ENCODE measurements at regions not wholly inside any gene's neighbourhood (a gene's known extent, or its start where the extent isn't known, plus 50 kb on each side); places are given as distances from the start of the nearest gene placed in this dataset.

- Mint-ChIP-seq H3K27ac (no peak overlapping the region), H3K9me3 (no peaks in the 10 kb centered on the region), H3K4me3 (no peak overlapping the region), H3K36me3 (no peaks in the 10 kb centered on the region), H3K27me3 (peaks cover 1 to 25% (median 11%) of the 10 kb centered on the region in 5 donors), H3K4me1 (no peaks in the 10 kb centered on the region)
- DNase-seq (no peak), ATAC-seq (no peak)
- POLR2A ChIA-PET: no interaction called here
Measured at GRCh38 chr2:11024259-11024645, 112.5 kb downstream of the KCNF1 start.

GRCh38 chr2:11024687-11025086, 113.0 kb downstream of the KCNF1 start:
- ATAC-seq: no peak
- POLR2A ChIA-PET: no interaction called here
- Mint-ChIP-seq H3K27me3 (peaks cover 1 to 22% (median 11%) of the 10 kb centered on the region in 5 donors), H3K36me3 (no peaks in the 10 kb centered on the region), H3K4me1 (no peaks in the 10 kb centered on the region), H3K4me3 (no peak overlapping the region), H3K27ac (no peak overlapping the region), H3K9me3 (no peaks in the 10 kb centered on the region)
- no peak for DNase-seq

DNA sequence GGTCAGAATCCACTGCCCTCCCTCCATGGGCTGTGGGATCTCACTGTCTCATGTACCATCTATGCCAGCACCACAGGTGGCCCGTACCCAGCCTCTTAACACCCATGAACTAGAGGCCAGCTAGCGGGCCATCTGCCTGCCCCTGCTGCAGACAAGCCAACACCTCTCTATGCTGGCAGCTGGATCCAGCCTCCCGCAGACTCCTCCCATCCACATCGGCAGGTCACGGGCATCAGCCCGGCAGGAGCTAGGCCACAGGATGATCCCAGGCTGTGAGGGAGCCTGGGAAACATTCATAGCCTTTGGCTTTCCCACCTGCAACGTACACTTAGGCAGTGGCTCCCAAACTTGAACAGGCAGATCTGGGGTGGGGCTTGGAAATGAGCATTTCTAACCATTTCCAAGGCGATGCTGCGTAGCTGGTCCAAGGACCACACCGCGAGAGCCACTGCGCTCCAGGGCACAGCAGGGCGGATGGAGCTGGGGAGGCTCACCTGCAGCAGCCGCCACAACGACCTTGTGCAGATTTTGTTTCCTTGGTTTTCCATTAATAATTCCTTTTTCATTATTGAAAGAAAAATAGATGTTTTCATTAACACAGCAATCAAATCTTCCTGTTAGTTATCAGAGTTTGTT, 114.7 kb downstream of the KCNF1 start:
- H3K27ac Mint-ChIP-seq: no peak overlapping the region
- no peak overlapping the region for H3K4me3 Mint-ChIP-seq
- DNase-seq: no peak
- H3K36me3 Mint-ChIP-seq: no peaks in the 10 kb centered on the region
- H3K27me3 Mint-ChIP-seq: peaks cover 5 to 11% (median 7%) of the 10 kb centered on the region in 5 donors
- H3K9me3 Mint-ChIP-seq: no peaks in the 10 kb centered on the region
- POLR2A ChIA-PET: no interaction called here
- ATAC-seq: no peak
- no peaks in the 10 kb centered on the region for H3K4me1 Mint-ChIP-seq

GRCh38 chr2:11027195-11027594, 115.5 kb downstream of the KCNF1 start:
- POLR2A ChIA-PET: no interaction called here
- no peak overlapping the region for H3K4me3 Mint-ChIP-seq
- H3K9me3 Mint-ChIP-seq: no peaks in the 10 kb centered on the region
- H3K27me3 Mint-ChIP-seq: peaks cover 3 to 11% (median 4%) of the 10 kb centered on the region in 5 donors
- ATAC-seq (no peak), DNase-seq (no peak)
- no peak overlapping the region for H3K27ac Mint-ChIP-seq
- no peaks in the 10 kb centered on the region for H3K36me3 Mint-ChIP-seq
- H3K4me1 Mint-ChIP-seq: no peaks in the 10 kb centered on the region

- POLR2A ChIA-PET: no interaction called here
- no peak overlapping the region for H3K4me3 Mint-ChIP-seq
- peaks cover 0 to 4% (median 3%) of the 10 kb centered on the region in 3 donors for H3K36me3 Mint-ChIP-seq
- peaks cover 3 to 11% (median 4%) of the 10 kb centered on the region in 5 donors for H3K27me3 Mint-ChIP-seq
- ATAC-seq: no peak
- DNase-seq: no peak
- peaks cover 0 to 5% (median 3%) of the 10 kb centered on the region in 9 donors for H3K9me3 Mint-ChIP-seq
- no peaks in the 10 kb centered on the region for H3K4me1 Mint-ChIP-seq
- H3K27ac Mint-ChIP-seq: no peak overlapping the region
Measured at GRCh38 chr2:11028407-11028916, 116.7 kb downstream of the KCNF1 start.

DNA sequence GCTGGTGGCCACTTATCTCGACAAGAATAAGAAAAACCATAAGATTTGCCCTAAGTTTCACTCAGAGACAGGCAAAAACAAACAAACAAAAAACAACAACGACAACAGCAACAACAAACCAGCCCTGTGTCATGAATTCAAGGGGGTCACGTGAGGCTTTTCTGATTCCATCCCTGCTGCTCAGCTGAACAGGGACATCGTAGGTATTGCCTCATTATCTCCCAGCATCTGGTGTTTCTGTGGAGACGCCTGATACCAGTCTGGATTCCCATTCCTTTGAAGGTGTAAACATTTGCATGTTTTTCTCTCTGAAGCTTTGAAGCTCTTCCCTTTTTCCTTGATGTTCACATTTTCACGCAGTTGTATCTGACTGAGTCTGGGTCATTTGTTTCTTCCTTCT, 117.4 kb downstream of the KCNF1 start:
- Mint-ChIP-seq H3K36me3 (peaks cover 0 to 5% (median 3%) of the 10 kb centered on the region in 3 donors), H3K4me1 (no peaks in the 10 kb centered on the region), H3K27ac (no peak overlapping the region), H3K4me3 (no peak overlapping the region), H3K27me3 (peaks cover 3 to 11% (median 4%) of the 10 kb centered on the region in 5 donors), H3K9me3 (peaks cover 0 to 11% (median 4%) of the 10 kb centered on the region in 9 donors)
- DNase-seq (no peak), ATAC-seq (no peak)
- POLR2A ChIA-PET: no interaction called here

DNA sequence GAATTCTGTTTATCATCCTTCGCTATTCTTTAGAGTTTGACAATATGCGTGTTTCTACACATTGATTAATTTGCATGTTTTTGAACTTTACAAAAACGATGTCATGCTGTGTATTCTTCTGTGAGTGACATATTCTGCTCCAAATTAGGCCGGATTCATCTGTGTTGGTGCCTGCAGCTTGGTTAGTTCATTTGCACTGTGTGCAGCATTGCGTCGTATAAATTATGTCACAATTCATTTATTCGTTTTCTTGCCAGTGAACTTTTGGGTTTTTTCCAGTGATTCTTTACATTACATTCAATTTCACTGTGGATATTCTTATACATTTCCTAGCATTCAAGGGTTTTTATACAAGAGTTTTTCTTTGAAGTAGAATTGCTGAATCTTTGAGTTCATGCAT, 118.3 kb downstream of the KCNF1 start:
- no peak overlapping the region for H3K4me3 Mint-ChIP-seq
- no peak for ATAC-seq
- H3K36me3 Mint-ChIP-seq: peaks cover 0 to 5% (median 3%) of the 10 kb centered on the region in 3 donors
- POLR2A ChIA-PET: no interaction called here
- H3K4me1 Mint-ChIP-seq: no peaks in the 10 kb centered on the region
- DNase-seq: no peak
- H3K27me3 Mint-ChIP-seq: peaks cover 4 to 11% (median 5%) of the 10 kb centered on the region in 5 donors
- H3K9me3 Mint-ChIP-seq: peaks cover 0 to 20% (median 4%) of the 10 kb centered on the region in 9 donors
- no peak overlapping the region for H3K27ac Mint-ChIP-seq

DNA sequence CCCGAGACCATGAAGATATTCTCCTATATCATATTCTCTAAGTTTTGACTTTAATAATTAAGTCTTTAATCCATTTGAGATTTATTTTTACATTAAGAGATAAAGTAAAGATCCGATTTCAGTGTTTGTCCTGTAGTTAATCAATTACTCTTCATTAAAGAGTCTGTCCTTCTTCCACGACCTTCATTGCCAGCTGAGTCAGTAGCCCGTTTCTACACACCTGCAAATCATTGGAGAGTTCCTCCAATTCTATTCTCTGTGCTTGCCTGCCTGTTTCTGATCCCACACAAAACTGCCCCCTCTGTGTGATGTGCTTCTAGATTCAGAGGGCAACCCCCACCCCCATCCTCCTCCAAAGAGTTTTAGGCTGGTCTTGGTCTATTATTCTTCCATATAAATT, 119.2 kb downstream of the KCNF1 start:
- DNase-seq: no peak
- ATAC-seq: no peak
- H3K9me3 Mint-ChIP-seq: peaks cover 0 to 28% (median 6%) of the 10 kb centered on the region in 9 donors
- POLR2A ChIA-PET: no interaction called here
- no peak overlapping the region for H3K27ac Mint-ChIP-seq
- H3K27me3 Mint-ChIP-seq: peaks cover 4 to 15% (median 5%) of the 10 kb centered on the region in 5 donors
- H3K4me1 Mint-ChIP-seq: no peaks in the 10 kb centered on the region
- H3K4me3 Mint-ChIP-seq: no peak overlapping the region
- H3K36me3 Mint-ChIP-seq: peaks cover 0 to 5% (median 3%) of the 10 kb centered on the region in 3 donors

DNA sequence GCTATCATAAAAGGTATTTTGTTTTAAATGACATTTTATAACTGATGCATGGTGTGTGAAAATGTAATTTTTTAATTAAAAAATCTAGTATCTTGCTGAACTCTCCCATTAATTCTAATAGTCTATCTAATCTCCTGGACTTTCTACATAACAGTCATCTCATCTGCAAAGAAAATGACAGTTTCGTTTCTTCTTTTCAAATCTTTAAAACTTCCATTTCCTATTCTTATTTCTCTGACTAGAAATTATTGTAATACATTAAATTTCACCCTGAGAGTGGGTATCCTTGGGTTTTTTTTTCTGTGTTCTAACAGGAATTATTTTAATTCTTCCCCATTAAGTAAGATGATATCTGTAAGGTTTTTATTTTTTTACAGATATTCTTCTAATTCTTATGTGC, 120.1 kb downstream of the KCNF1 start:
- peaks cover 3 to 25% (median 13%) of the 10 kb centered on the region in 5 donors for H3K27me3 Mint-ChIP-seq
- POLR2A ChIA-PET: no interaction called here
- ATAC-seq (no peak), DNase-seq (no peak)
- no peak overlapping the region for H3K4me3 Mint-ChIP-seq
- H3K4me1 Mint-ChIP-seq: no peaks in the 10 kb centered on the region
- peaks cover 4 to 37% (median 12%) of the 10 kb centered on the region in 9 donors for H3K9me3 Mint-ChIP-seq
- no peak overlapping the region for H3K27ac Mint-ChIP-seq
- peaks cover 0 to 8% (median 5%) of the 10 kb centered on the region in 3 donors for H3K36me3 Mint-ChIP-seq

GRCh38 chr2:11032396-11032795, 120.7 kb downstream of the KCNF1 start:
- no peak for ATAC-seq
- no peaks in the 10 kb centered on the region for H3K4me1 Mint-ChIP-seq
- H3K36me3 Mint-ChIP-seq: peaks cover 0 to 13% (median 6%) of the 10 kb centered on the region in 3 donors
- POLR2A ChIA-PET: no interaction called here
- peaks cover 4 to 43% (median 17%) of the 10 kb centered on the region in 9 donors for H3K9me3 Mint-ChIP-seq
- DNase-seq: no peak
- H3K4me3 Mint-ChIP-seq: no peak overlapping the region
- H3K27ac Mint-ChIP-seq: no peak overlapping the region
- H3K27me3 Mint-ChIP-seq: peaks cover 4 to 30% (median 16%) of the 10 kb centered on the region in 5 donors

GRCh38 chr2:11033114-11033513, 121.4 kb downstream of the KCNF1 start:
- H3K4me3 Mint-ChIP-seq: no peak overlapping the region
- POLR2A ChIA-PET: no interaction called here
- no peak overlapping the region for H3K27ac Mint-ChIP-seq
- peaks cover 0 to 21% (median 6%) of the 10 kb centered on the region in 3 donors for H3K36me3 Mint-ChIP-seq
- no peak for ATAC-seq
- H3K9me3 Mint-ChIP-seq: peaks cover 10 to 50% (median 25%) of the 10 kb centered on the region in 9 donors
- peaks cover 6 to 27% (median 18%) of the 10 kb centered on the region in 5 donors for H3K27me3 Mint-ChIP-seq
- H3K4me1 Mint-ChIP-seq: no peaks in the 10 kb centered on the region
- DNase-seq: no peak

DNA sequence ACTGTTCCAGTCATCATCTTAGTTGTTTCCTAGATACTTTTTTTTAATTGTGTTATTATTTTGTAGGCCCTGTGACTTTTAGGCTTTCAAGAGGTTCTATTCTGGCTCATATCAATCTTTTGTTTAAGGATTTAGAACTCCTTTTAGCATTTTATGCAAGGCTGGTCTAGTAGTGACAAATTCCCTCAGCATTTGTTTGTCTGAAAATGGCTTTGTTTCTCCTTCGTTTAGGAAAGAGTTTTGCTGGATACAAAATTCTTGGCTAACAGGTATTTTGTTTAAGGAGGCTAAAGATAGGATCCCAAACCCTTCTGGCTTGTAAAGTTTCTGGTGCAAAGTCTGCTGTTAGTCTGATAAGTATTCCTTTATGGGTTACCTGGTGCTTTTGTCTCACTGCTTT, 116.6 kb upstream of the SLC66A3 start:
- ATAC-seq (no peak), DNase-seq (no peak)
- POLR2A ChIA-PET: no interaction called here
- H3K9me3 Mint-ChIP-seq: peaks cover 15 to 79% (median 41%) of the 10 kb centered on the region in 9 donors
- H3K27me3 Mint-ChIP-seq: peaks cover 8 to 59% (median 29%) of the 10 kb centered on the region in 5 donors
- H3K27ac Mint-ChIP-seq: no peak overlapping the region
- H3K4me1 Mint-ChIP-seq: no peaks in the 10 kb centered on the region
- H3K36me3 Mint-ChIP-seq: peaks cover 0 to 33% (median 10%) of the 10 kb centered on the region in 3 donors
- H3K4me3 Mint-ChIP-seq: no peak overlapping the region

GRCh38 chr2:11040992-11041391, 114.3 kb upstream of the SLC66A3 start:
- ATAC-seq (no peak), DNase-seq (no peak)
- Mint-ChIP-seq H3K27me3 (peaks cover 8 to 55% (median 31%) of the 10 kb centered on the region in 5 donors), H3K4me3 (no peak overlapping the region), H3K9me3 (peaks cover 15 to 57% (median 36%) of the 10 kb centered on the region in 9 donors), H3K36me3 (peaks cover 0 to 33% (median 10%) of the 10 kb centered on the region in 3 donors), H3K4me1 (no peaks in the 10 kb centered on the region), H3K27ac (no peak overlapping the region)
- POLR2A ChIA-PET: no interaction called here

- Mint-ChIP-seq H3K9me3 (peaks cover 12 to 39% (median 19%) of the 10 kb centered on the region in 9 donors), H3K4me1 (no peaks in the 10 kb centered on the region), H3K27ac (no peak overlapping the region), H3K27me3 (peaks cover 6 to 39% (median 23%) of the 10 kb centered on the region in 5 donors), H3K36me3 (peaks cover 0 to 20% (median 7%) of the 10 kb centered on the region in 3 donors), H3K4me3 (no peak overlapping the region)
- DNase-seq: no peak
- POLR2A ChIA-PET: no interaction called here
- no peak for ATAC-seq
Measured at GRCh38 chr2:11042841-11043240, 112.4 kb upstream of the SLC66A3 start.

All from naive thymus-derived CD8-positive, alpha-beta T cell (primary cell).